Heart right ventricle (tissue), 16 donors: ENCODE measurements at regions not wholly inside any gene's neighbourhood (a gene's known extent, or its start where the extent isn't known, plus 50 kb on each side); places are given as distances from the start of the nearest gene placed in this dataset.
A peak's percentile ranks its signal among the peaks of the same experiment; 100 is the strongest.

Source experiments
- ATAC-seq, 8 donors: fragments of 200-7000 bp; cut with Tn5 transposase; one replicate each; pipeline ENCODE4 v1.9.1; 2020; ENCODE audit warnings: mild to moderate bottlenecking in 8 of 8, moderate library complexity in 8 of 8, moderate number of reproducible peaks in 1 of 8
- DNase-seq, 2 donors: peaks; one replicate each; pipeline ENCODE4 v3.0.0-alpha.2; 2020
- H3K27ac ChIP-seq, 10 donors: fragments of 200-600 bp; sonication (generic) in 2 of 10; one replicate each; pipeline versions ENCODE4 v1.5.0 to v1.8.0; 2020 to 2022; ENCODE audit warnings: mild to moderate bottlenecking in 3 of 10
- H3K27me3 ChIP-seq, 7 donors: fragments of 200-600 bp; one replicate each; pipeline ENCODE4 v1.8.0; 2021 to 2022; ENCODE audit warnings: mild to moderate bottlenecking in 2 of 7
- H3K36me3 ChIP-seq, 9 donors: fragments of 200-600 bp; sonication (generic) in 1 of 9; one replicate each; pipeline versions ENCODE4 v1.5.0 to v1.8.0; 2020 to 2022; ENCODE audit warnings: mild to moderate bottlenecking in 2 of 9
- H3K4me1 ChIP-seq, 9 donors: fragments of 200-600 bp; sonication (generic) in 1 of 9; one replicate each; pipeline versions ENCODE4 v1.5.0 to v1.8.0; 2020 to 2022; ENCODE audit warnings: mild to moderate bottlenecking in 4 of 9
- H3K4me3 ChIP-seq, 10 donors: fragments of 200-600 bp; sonication (generic) in 2 of 10; one replicate each; pipeline versions ENCODE4 v1.5.0 to v1.8.0; 2020 to 2022; ENCODE audit warnings: mild to moderate bottlenecking in 7 of 10, moderate library complexity in 2 of 10
- H3K9me3 ChIP-seq, 11 donors: fragments of 200-600 bp in 10 of 11; sonication (generic) in 2 of 11; one replicate each; pipeline versions ENCODE4 v1.5.0 to v1.8.0; 2013 to 2022; ENCODE audit warnings: mild to moderate bottlenecking in 2 of 11, control low read depth in 1 of 11, moderate library complexity in 1 of 11
- WGBS, 2 donors: extraction: QIAGEN DNeasy Blood & Tissue Kit; methylation state at CpG; one replicate each; pipeline ENCODE4 v1.1.7; 2013; ENCODE audit warnings: inconsistent platforms in 1 of 2; 5-methylcytosine and 5-hydroxymethylcytosine counted together
- intact Hi-C, 10 donors: fragments of 100-400 bp; cut with DNase I; formaldehyde crosslinking; loops; one replicate each; pipeline versions ENCODE4 v1.11.1 to v1.14.2; 2022
- TF ChIP-seq, protein P1 (sequence below), 9 donors: fragments of 200-600 bp; sonication (generic) in 2 of 9; IDR thresholded peaks; one replicate each; pipeline versions ENCODE4 v1.5.0 to v1.8.0; 2021 to 2022; ENCODE audit warnings: antibody characterized with exemption in 9 of 9, mild to moderate bottlenecking in 5 of 9, moderate library complexity in 1 of 9
- donor health status: Arrhythmogenic right ventricular cardiomyopathy.
- donor health status: ischemic (EF 13 %, LVEDD 7.1; RV severe dilation, severe dysfunction).
- donor health status: healthy with polysubstance abuse.
- donor health status: DM: no; HTN: yes; CAD: no.
- donor health status: DM: no; HTN: no; CAD: no.
- donor health status: ischemic (EF 25% LVEDD 6.9; RV normal size, moderate dysfunction).
- donor health status: ischemic (EF 25% LVEDD 5.7; RV mildly dilated, moderate dysfunction).
- donor health status: healthy.
- donor health status: DM: yes; HTN: yes; CAD: no.
- donor health status: Ischemic cardiomyopathy.
- donor health status: ischemic (EF 35%, LVEDD 5.7; RV mildly dilated, moderate dysfunction).
- donor health status: nonischemic (EF 11% LVEDD 7.7; RV severe dilation, severe dysfunction).
- donor health status: DM: yes; HTN: yes; CAD: no.
- donor health status: PGD.
- donor health status: ischemic (EF 29% LVEDD 5.4; RV normal size, mild dysfunction).
- donor health status: nonischemic (EF 23%, LVEDD 6.1; RV moderate dilation, normal function).

GRCh38 chrX:8037593-8038348 is 110.6 kb upstream of the PNPLA4 start:
- H3K9me3 ChIP-seq: no peaks in the 10 kb centered on the region
- H3K4me3 ChIP-seq: peak overlapping the region in 7 of 10 donors; percentile 10 to 40 (median 33)
- H3K36me3 ChIP-seq: no peaks in the 10 kb centered on the region
- TF ChIP-seq, protein P1, sequence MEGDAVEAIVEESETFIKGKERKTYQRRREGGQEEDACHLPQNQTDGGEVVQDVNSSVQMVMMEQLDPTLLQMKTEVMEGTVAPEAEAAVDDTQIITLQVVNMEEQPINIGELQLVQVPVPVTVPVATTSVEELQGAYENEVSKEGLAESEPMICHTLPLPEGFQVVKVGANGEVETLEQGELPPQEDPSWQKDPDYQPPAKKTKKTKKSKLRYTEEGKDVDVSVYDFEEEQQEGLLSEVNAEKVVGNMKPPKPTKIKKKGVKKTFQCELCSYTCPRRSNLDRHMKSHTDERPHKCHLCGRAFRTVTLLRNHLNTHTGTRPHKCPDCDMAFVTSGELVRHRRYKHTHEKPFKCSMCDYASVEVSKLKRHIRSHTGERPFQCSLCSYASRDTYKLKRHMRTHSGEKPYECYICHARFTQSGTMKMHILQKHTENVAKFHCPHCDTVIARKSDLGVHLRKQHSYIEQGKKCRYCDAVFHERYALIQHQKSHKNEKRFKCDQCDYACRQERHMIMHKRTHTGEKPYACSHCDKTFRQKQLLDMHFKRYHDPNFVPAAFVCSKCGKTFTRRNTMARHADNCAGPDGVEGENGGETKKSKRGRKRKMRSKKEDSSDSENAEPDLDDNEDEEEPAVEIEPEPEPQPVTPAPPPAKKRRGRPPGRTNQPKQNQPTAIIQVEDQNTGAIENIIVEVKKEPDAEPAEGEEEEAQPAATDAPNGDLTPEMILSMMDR (IDR thresholded peaks at IDR 0.05): peak in 2 of 9 donors; percentile 11 to 39
- no peaks in the 10 kb centered on the region for H3K27me3 ChIP-seq
- peaks cover 0 to 18% (median 4%) of the 10 kb centered on the region in 9 donors for H3K4me1 ChIP-seq
- DNase-seq (no peak), ATAC-seq (peak; percentile 45 to 74 (median 59))
- 22 to 23% methylated on average over 8 of the region's 8 CpGs for WGBS, 2 donors
- H3K27ac ChIP-seq: peak overlapping the region in 8 of 10 donors; percentile 39 to 68 (median 59)
- intact Hi-C loops: no loop called here

DNA sequence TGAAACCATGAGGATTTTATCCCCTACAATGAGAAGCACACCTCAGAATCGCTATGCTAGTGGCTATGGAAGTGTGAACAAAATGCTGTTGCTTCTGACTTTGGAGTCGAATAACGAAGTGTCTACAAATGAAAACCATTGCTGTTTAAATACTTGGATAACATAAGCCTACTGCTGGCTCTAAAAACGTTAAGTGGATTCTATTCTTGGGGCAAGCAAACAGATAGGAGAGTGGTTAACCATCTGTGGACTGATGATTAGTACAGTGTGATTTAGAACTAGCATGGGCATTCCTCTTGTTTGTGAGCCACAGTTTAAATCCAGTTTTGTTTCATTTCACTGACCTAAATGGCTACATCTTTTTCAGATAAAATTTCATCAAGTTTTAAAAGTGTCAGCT is 109.7 kb upstream of the PNPLA4 start:
- no peaks in the 10 kb centered on the region for H3K9me3 ChIP-seq
- WGBS, 2 donors: 24 to 36% methylated on average over 4 of the region's 4 CpGs
- H3K4me3 ChIP-seq: peak overlapping the region in 3 of 10 donors; percentile 25 to 36 (median 36)
- intact Hi-C loops: no loop called here
- peak; percentile 60 to 90 (median 77) for ATAC-seq
- DNase-seq: no peak
- H3K4me1 ChIP-seq: peaks cover 0 to 18% (median 4%) of the 10 kb centered on the region in 9 donors
- TF ChIP-seq, protein P1 (IDR thresholded peaks at IDR 0.05): no peak
- H3K27me3 ChIP-seq: no peaks in the 10 kb centered on the region
- H3K27ac ChIP-seq: peak overlapping the region in 9 of 10 donors; percentile 22 to 68 (median 58)
- H3K36me3 ChIP-seq: no peaks in the 10 kb centered on the region

DNA sequence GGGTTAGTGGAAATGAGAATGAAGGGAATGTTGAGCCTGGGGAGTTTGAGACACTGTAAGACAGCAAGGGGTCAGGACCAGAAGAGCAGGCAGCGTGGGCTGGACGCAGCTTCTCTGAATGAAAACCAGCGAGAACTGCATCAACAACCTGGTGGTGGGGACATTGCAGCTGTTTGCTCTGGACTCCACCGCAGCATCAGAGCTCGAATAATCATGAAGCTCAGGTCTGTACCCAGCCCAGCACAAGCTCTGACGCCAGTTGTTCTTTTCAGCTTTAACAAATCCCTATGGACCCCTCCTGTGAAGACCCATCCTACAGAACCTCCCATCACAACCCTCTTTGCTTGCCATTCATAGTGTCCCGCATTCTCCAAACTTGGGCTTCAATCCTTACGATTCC is 106.8 kb upstream of the PNPLA4 start:
- ATAC-seq (peak in 1 of 8 donors; percentile 46), DNase-seq (no peak)
- Histone ChIP-seq H3K4me3 (no peak overlapping the region), H3K36me3 (no peaks in the 10 kb centered on the region), H3K27ac (no peak overlapping the region), H3K4me1 (peaks cover 0 to 18% (median 4%) of the 10 kb centered on the region in 9 donors), H3K9me3 (no peaks in the 10 kb centered on the region), H3K27me3 (no peaks in the 10 kb centered on the region)
- intact Hi-C loops: no loop called here
- TF ChIP-seq, protein P1 (IDR thresholded peaks at IDR 0.05): no peak
- 67 to 74% methylated on average over 8 of the region's 8 CpGs for WGBS, 2 donors

GRCh38 chrX:8033175-8033574 is 106.0 kb upstream of the PNPLA4 start:
- Histone ChIP-seq H3K4me1 (peaks cover 0 to 15% (median 3%) of the 10 kb centered on the region in 9 donors), H3K27me3 (no peaks in the 10 kb centered on the region), H3K36me3 (no peaks in the 10 kb centered on the region), H3K9me3 (no peaks in the 10 kb centered on the region), H3K27ac (no peak overlapping the region), H3K4me3 (no peak overlapping the region)
- no peak for DNase-seq
- WGBS, 2 donors: 44 to 70% methylated on average over 4 of the region's 4 CpGs
- intact Hi-C loops: no loop called here
- no peak for ATAC-seq
- TF ChIP-seq, protein P1 (IDR thresholded peaks at IDR 0.05): no peak
